Transverse colon (tissue), 4 donors: ENCODE measurements at regions not wholly inside any gene's neighbourhood (a gene's known extent, or its start where the extent isn't known, plus 50 kb on each side); places are given as distances from the start of the nearest gene placed in this dataset.

ENCODE experiments used
- CTCF ChIP-seq, 5 experiments: fragments of 200-600 bp in 3 of 5; fragments of 450-650 bp in 2 of 5; sonication (generic) in 3 of 5; IDR thresholded peaks; 1 replicate in 2 of 5; 2 replicates in 3 of 5; pipeline ENCODE4 v1.5.1; 2016 to 2017; ENCODE audit warnings: antibody characterized with exemption in 5 of 5, inconsistent platforms in 3 of 5, mild to moderate bottlenecking in 2 of 5, moderate library complexity in 1 of 5
- EP300 ChIP-seq: sonication (generic); formaldehyde crosslinking; IDR thresholded peaks from one replicate; pipeline ENCODE4 v1.6.1; 2017; ENCODE audit warnings: antibody characterized with exemption, low read depth
- POLR2A ChIP-seq: fragments of 450-650 bp; IDR thresholded peaks from one replicate; pipeline ENCODE4 v1.6.1; 2016; ENCODE audit warnings: antibody characterized with exemption, mild to moderate bottlenecking, moderate library complexity
- POLR2AphosphoS5 ChIP-seq, 3 donors: sonication (generic); formaldehyde crosslinking; IDR thresholded peaks; one replicate each; pipeline ENCODE4 v1.6.1; 2016; ENCODE audit warnings: antibody characterized with exemption in 3 of 3

GRCh38 chr18:29087616-29088246 is 910.8 kb upstream of the CDH2 start:
- TF ChIP-seq CTCF (IDR thresholded peaks at IDR 0.05) (no peak), POLR2AphosphoS5 (IDR thresholded peaks at IDR 0.05) (no peak), POLR2A (no peak), EP300 (no peak)
